ENCODE measurements at regions not wholly inside any gene's neighbourhood (a gene's known extent, or its start where the extent isn't known, plus 50 kb on each side); places are given as distances from the start of the nearest gene placed in this dataset.

DNA sequence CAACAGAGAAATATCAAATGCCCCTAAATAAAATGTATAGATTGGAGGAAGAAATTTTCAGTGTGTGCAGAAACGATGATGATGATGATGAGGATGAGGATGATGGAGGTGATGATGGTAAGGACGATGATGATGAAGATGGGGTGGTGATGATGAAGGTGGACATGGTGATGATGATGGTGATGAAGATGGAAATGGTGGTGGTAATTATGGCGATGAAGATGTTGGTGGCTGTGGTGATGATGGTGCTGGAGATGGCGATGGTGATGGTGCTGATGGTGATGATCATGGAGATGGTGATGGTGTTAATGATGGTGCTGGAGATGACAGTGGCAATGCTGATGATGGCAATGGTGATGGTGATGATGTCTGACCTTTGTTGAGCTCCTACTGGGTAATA lies 141.2 kb downstream of the DHX35 start:
- Histone ChIP-seq H3K4me1 (no peaks in the 10 kb centered on the region), H3K27ac (no peak overlapping the region), H3K27me3 (peaks cover 0 to 22% (median 0%) of the 10 kb centered on the region in 3 donors), H3K9me3 (no peaks in the 10 kb centered on the region), H3K4me3 (no peak overlapping the region), H3K36me3 (no peaks in the 10 kb centered on the region)
- intact Hi-C loops (cut with DNase I), result no loop called here
- no peak for DNase-seq
- WGBS, 2 donors, result 90 to 93% methylated on average over 4 of the region's 4 CpGs
- TF ChIP-seq POLR2A (IDR thresholded peaks at IDR 0.05), result no peak
- no peak for TF ChIP-seq POLR2AphosphoS5 (IDR thresholded peaks at IDR 0.05)
- no peak for TF ChIP-seq CTCF (IDR thresholded peaks at IDR 0.05)
- no peak for TF ChIP-seq EP300 (IDR thresholded peaks at IDR 0.05)

DNA sequence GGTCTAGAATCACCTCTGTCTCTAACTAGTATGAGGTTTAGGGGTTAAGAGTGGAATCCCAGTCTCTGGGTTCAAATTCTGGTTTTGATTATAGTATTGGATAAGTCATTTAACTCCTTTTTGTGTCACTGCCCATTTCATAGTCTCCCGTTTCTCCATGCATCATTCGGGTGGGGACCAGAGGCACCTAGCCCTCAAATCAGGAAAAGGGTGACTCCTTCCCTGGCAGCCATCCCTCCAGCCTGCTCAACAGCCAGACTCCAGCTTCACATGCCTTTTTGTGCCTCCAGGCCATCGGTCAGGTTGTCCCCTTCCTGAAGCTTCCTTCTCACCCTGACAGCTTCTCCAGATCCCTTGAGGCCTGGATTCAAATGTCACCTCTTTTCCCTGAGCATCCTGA lies 139.8 kb downstream of the DHX35 start:
- Histone ChIP-seq H3K4me1 (no peaks in the 10 kb centered on the region), H3K27me3 (peaks cover 0 to 15% (median 0%) of the 10 kb centered on the region in 3 donors), H3K9me3 (no peaks in the 10 kb centered on the region), H3K36me3 (no peaks in the 10 kb centered on the region), H3K4me3 (no peak overlapping the region), H3K27ac (no peak overlapping the region)
- intact Hi-C loops (cut with DNase I), result no loop called here
- TF ChIP-seq EP300 (IDR thresholded peaks at IDR 0.05), result no peak
- TF ChIP-seq POLR2AphosphoS5 (IDR thresholded peaks at IDR 0.05), result no peak
- TF ChIP-seq CTCF (IDR thresholded peaks at IDR 0.05), result no peak
- TF ChIP-seq POLR2A (IDR thresholded peaks at IDR 0.05), result no peak
- no peak for DNase-seq
- 75 to 96% methylated on average over 3 of the region's 3 CpGs for WGBS, 2 donors

- Histone ChIP-seq H3K36me3 (no peaks in the 10 kb centered on the region), H3K27me3 (peaks cover 0 to 4% (median 0%) of the 10 kb centered on the region in 3 donors), H3K4me3 (no peak overlapping the region), H3K4me1 (no peaks in the 10 kb centered on the region), H3K27ac (no peak overlapping the region), H3K9me3 (no peaks in the 10 kb centered on the region)
- no peak for TF ChIP-seq EP300 (IDR thresholded peaks at IDR 0.05)
- TF ChIP-seq POLR2A (IDR thresholded peaks at IDR 0.05), result no peak
- no peak for TF ChIP-seq POLR2AphosphoS5 (IDR thresholded peaks at IDR 0.05)
- no peak for TF ChIP-seq CTCF (IDR thresholded peaks at IDR 0.05)
- 34 to 69% methylated on average over 6 of the region's 6 CpGs for WGBS, 2 donors
- intact Hi-C loops (cut with DNase I), result no loop called here
- no peak for DNase-seq
These were observed 138.5 kb downstream of the DHX35 start for GRCh38 chr20:39100691-39101090.

GRCh38 chr20:39097889-39098288 lies 135.7 kb downstream of the DHX35 start:
- H3K4me3 ChIP-seq, result no peak overlapping the region
- H3K27ac ChIP-seq, result no peak overlapping the region
- no peaks in the 10 kb centered on the region for H3K36me3 ChIP-seq
- no peak for DNase-seq
- H3K4me1 ChIP-seq, result no peaks in the 10 kb centered on the region
- TF ChIP-seq POLR2AphosphoS5 (IDR thresholded peaks at IDR 0.05) (no peak), POLR2A (IDR thresholded peaks at IDR 0.05) (no peak), CTCF (IDR thresholded peaks at IDR 0.05) (no peak), EP300 (IDR thresholded peaks at IDR 0.05) (no peak)
- H3K9me3 ChIP-seq, result no peaks in the 10 kb centered on the region
- H3K27me3 ChIP-seq, result peaks cover 0 to 4% (median 0%) of the 10 kb centered on the region in 3 donors
- 56 to 61% methylated on average over 3 of the region's 3 CpGs for WGBS, 2 donors
- intact Hi-C loops (cut with DNase I), result no loop called here

- WGBS, 2 donors, result 91 to 99% methylated on average over 1 of the region's 1 CpG
- no peaks in the 10 kb centered on the region for H3K9me3 ChIP-seq
- DNase-seq, result no peak
- no peak overlapping the region for H3K4me3 ChIP-seq
- no peaks in the 10 kb centered on the region for H3K36me3 ChIP-seq
- no peaks in the 10 kb centered on the region for H3K4me1 ChIP-seq
- TF ChIP-seq EP300 (IDR thresholded peaks at IDR 0.05) (no peak), CTCF (IDR thresholded peaks at IDR 0.05) (no peak), POLR2A (IDR thresholded peaks at IDR 0.05) (no peak), POLR2AphosphoS5 (IDR thresholded peaks at IDR 0.05) (no peak)
- intact Hi-C loops (cut with DNase I), result no loop called here
- H3K27me3 ChIP-seq, result peaks cover 0 to 1% (median 0%) of the 10 kb centered on the region in 3 donors
- H3K27ac ChIP-seq, result no peak overlapping the region
These were observed 133.7 kb downstream of the DHX35 start for GRCh38 chr20:39095870-39096269.

All from sigmoid colon (tissue), 6 donors.